GM19395 (cell line): ENCODE measurements at regions not wholly inside any gene's neighbourhood (a gene's known extent, or its start where the extent isn't known, plus 50 kb on each side); places are given as distances from the start of the nearest gene placed in this dataset.

ENCODE experiments used
- ATAC-seq: cut with Tn5 transposase; IDR thresholded peaks from one replicate; pipeline ENCODE4 v1.9.1; 2021; ENCODE audit warnings: mild to moderate bottlenecking, moderate library complexity; ENCODE audit not compliant: unreplicated experiment

DNA sequence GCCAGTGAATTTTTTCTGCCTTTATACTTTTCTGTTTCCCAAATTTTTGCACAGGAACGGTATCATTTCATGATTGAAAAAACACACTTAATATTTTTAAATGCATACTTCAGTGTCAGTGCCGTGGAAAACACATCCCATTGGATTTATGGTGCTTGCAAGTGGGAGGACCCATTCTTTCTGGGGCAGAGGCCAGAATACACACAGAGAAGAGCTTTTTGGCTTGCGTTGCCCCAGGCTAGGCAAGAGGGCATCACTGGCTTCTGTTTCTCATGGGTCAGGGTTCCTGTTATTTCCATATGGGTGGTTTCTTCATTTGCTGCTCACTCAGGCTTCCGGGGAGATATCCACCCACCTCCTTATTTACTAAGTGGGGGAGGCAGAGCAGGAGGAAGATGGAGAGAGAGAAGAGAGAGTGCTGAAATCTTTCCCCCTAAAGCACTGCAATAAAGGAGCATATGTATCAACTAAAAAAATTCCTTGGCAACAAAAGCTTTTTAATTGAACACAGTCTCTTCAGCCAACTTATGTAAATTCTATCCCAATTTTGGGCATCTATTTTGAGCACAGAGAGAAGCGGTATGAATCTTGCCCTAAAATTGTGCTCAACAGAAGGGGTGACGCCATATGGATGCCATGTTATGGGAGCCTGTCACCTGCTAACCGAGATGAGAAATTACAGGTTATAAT is 66.0 kb upstream of the KIRREL3 start:
- ATAC-seq: no peak

DNA sequence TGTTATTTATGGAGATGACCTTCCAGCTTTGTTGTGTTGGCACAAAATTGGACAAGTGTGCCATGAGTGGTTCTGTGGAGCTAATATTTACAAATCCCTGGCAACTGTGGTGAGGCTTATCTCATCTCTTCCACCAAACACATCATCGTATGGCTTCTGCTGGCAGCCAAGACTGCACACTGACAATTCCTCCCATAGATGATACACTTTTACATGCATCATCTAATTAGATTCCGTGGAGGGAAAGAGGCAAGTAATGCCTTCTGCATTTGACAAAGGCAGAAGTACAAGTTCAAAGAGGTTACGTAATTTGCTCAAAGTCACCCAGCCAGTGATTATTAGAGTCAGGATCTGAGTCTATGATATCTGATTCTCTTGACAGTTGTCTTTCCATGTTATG is 62.7 kb upstream of the KIRREL3 start:
- ATAC-seq: no peak

DNA sequence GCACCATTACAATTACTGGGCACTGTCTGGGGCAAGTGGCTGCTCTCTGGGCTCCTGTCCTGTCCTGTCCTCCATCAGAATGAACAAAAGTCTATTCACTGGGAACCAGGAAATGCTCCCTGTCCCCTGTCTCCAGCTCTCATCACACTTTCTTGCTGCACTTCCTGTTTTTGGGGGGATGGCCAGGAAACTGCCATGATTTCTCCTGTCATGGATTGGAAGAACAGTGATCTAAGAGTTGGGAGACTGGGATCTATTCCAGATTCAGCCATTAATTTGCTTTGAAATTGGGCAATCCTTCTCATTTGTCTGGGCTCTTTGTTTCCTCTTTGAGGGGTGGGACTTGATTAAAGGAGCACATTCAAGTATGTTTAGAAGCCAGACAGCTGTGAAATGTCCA is 61.4 kb upstream of the KIRREL3 start:
- no peak for ATAC-seq

DNA sequence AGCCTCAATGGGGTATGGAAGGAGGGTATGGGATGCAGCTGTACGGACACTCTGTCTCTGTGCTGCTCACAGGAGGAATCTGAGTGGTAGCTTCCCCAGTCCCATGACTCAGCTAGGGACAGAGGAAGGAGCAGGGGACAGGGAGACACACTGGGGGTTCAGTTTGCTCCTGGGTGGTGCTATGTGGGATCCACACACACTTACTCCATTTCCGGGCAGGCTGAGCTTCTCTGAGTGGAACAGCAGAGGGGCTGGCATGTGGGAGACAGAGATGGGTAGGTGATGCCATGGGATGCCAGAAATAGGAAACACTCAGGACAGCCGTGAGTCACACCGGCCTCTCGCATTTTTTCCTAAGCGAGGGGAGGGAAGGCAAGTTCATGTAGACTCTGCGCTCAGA is 59.2 kb upstream of the KIRREL3 start:
- ATAC-seq: no peak

DNA sequence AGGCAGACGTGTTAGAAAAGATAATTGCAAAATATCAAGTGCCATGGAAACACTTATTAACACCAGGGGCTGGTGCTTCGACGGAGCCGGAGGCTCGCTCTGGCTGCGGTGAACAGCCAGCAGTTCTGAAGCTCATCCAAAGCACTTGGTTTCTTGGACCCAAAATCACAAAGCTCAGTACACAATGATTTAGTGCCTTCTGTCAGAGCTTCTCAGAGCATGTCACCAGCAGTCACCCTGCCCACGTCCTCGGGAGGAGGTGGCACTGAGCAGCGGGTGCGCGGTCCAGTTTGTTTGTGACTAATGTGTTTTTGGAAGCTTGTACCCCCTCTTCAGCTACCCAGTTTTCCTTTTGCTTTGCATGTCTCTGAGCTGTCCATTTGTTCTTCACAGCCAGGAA is 58.7 kb upstream of the KIRREL3 start:
- ATAC-seq: no peak

DNA sequence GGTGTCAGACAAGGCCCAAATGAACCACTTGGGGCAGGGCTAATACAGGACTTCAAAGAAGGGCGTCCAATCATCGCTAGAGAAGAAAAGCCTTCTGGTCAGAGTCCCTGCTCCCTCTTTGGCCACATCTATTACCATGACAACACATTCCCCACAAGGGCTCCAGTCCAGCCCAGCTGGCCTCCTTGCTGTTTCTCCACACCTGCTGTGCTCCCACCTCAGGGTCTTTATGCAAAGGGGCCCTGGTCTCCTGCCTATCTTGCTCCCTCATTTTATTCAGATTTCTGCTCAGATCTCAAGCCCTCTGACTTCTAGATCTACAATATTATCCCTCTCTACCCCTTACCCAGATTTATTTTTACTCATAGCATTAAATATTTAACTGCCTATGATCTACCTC is 58.0 kb upstream of the KIRREL3 start:
- ATAC-seq: no peak

DNA sequence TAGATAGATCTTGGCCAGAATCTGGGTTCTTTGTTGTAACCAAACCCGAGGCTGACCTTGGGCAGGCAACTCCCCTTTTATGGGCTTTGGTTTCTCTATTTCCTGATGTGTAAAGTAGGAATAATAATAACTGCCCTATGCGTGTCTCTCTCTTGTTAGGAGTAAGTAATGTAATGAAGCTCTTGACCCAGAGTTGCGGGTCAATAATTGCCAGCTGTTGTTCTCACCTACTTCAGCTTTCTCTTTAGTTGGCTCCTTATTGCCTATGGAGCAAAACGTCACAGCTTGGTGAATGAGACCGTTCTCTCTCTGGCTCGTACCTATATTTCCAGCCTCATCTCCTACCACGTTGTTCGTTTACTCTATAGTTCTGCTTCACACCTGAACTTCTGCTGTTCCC is 56.6 kb upstream of the KIRREL3 start:
- ATAC-seq: no peak

DNA sequence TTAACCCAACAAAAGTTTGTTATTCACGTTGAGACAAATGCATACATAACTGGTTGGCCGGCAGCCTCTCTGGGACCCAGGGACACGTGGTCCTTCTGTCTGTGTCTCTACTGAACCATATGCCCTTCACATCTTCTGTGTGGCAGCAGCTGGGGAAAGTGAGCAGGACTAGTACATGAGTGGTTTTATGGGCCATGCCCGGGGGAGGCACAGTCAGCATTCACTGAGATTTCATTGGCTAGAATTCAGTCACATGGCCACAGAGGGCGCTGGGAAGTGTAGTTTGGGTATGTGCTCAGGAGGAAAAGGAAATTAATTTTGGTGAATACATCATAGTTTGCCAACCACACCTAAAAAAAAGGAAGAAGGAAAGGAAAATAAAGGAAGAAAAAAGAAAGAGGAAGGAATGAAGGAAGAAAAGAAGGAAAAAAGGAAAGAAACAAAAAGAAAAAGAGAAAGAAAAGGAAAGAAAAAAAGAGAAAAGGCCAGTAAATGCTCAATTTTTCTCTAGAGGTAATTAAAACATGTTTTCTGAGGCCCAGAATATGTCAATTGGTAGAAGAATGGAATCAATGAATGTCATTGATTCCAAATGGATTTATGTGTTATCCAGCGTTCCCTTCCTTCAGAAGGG is 55.9 kb upstream of the KIRREL3 start:
- ATAC-seq: no peak

DNA sequence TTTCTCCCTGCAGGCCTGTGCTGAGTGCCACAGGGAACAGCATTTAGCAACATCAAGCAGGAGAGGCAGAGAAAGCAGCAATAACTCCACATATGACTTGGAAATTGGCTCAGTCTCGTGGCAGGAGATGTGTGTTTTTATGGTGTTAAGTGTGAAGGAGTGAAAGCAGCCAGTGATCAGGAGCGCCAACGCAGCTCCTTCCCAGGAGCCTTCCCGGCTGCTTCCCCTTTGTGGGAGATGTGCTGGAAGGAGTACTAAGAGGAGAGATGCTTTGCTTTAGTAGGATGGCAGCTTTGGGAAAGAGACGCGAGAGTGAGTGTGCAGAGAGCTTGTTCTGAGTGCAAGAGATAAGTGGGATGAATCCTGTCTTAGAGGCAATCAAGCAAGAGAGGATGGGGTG is 54.7 kb upstream of the KIRREL3 start:
- no peak for ATAC-seq

DNA sequence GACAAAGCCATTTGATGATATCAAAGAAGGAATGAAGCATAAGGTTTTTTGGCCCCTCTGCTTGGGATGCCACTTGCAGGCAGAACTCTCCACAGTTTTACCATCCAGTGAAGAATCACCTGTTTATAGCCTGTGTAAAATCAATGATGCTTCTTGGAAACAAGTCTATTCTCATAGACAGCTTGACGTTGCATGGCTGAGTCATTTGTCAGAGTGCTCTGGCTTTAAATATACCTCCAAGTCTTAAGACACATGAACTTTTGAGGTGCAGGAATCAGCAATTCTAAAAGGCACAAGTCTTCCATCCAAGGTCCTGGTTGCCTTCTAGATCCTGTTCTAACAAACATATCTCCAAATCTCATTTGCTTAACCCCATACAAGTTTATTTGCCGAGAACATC is 53.6 kb upstream of the KIRREL3 start:
- ATAC-seq: no peak

DNA sequence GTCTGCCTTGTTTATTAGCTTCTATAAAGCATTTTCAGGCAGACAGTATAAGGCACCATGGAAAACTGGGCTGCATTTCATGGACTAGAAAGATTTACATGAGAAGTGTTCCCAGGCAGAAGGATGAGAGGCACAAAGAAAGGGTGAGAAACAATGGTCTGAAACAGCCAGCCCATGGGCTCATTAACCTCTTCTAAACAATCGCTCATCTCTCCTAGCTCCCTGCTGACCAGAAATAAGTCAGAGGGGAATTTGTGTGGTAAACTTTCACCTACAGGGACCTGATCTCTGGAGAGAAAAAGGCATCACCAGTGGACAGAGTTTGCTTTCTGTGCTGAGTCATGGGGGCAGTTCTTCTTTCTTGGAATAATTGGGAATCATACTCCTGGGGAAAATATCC is 51.8 kb upstream of the KIRREL3 start:
- ATAC-seq: no peak
